GM23338 (cell line): ENCODE measurements at regions not wholly inside any gene's neighbourhood (a gene's known extent, or its start where the extent isn't known, plus 50 kb on each side); places are given as distances from the start of the nearest gene placed in this dataset.

Experiments
- ATAC-seq: fragments of 200-7000 bp; cut with Tn5 transposase; 3 replicates; pipeline ENCODE4 v1.9.1; 2020
- DNase-seq: peaks from one replicate; pipeline ENCODE4 v3.0.0-alpha.2; 2015; ENCODE audit warnings: low spot score
- H2AFZ ChIP-seq: fragments of 200-600 bp; sonication (generic); 2 replicates; pipeline ENCODE4 v1.8.0; 2016; ENCODE audit warnings: antibody characterized with exemption, mild to moderate bottlenecking, moderate library complexity
- H3F3A ChIP-seq: fragments of 200-600 bp; sonication (generic); replicated peaks from 2 replicates; pipeline ENCODE4 v1.8.0; 2017; ENCODE audit warnings: antibody characterized with exemption, mixed run types, low read depth
- H3K27ac ChIP-seq: fragments of 200-600 bp; sonication (generic); 2 replicates; pipeline ENCODE4 v1.6.1; 2016; ENCODE audit warnings: low read depth
- H3K27me3 ChIP-seq: fragments of 200-600 bp; sonication (generic); 2 replicates; pipeline ENCODE4 v1.8.0; 2016; ENCODE audit warnings: mild to moderate bottlenecking, mixed run types, moderate library complexity; ENCODE audit not compliant: insufficient read depth
- H3K36me3 ChIP-seq: fragments of 200-600 bp; sonication (generic); 2 replicates; pipeline ENCODE4 v1.8.0; 2016; ENCODE audit warnings: mild to moderate bottlenecking; ENCODE audit not compliant: insufficient read depth
- H3K4me1 ChIP-seq: fragments of 200-600 bp; sonication (generic); 2 replicates; pipeline ENCODE4 v1.8.0; 2016; ENCODE audit warnings: mild to moderate bottlenecking, moderate library complexity; ENCODE audit not compliant: insufficient read depth
- H3K4me2 ChIP-seq: fragments of 200-600 bp; sonication (generic); 2 replicates; pipeline ENCODE4 v1.7.1; 2017; ENCODE audit warnings: mixed run types
- H3K4me3 ChIP-seq: fragments of 200-600 bp; sonication (generic); 2 replicates; pipeline ENCODE4 v1.6.1; 2016; ENCODE audit warnings: mixed run types
- H3K79me2 ChIP-seq: fragments of 200-600 bp; sonication (generic); replicated peaks from 2 replicates; pipeline ENCODE4 v1.8.0; 2017; ENCODE audit warnings: mild to moderate bottlenecking; ENCODE audit not compliant: insufficient read depth
- H3K9me2 ChIP-seq: fragments of 200-600 bp; sonication (generic); 2 replicates; pipeline ENCODE4 v1.8.0; 2017; ENCODE audit not compliant: insufficient read depth
- H4K20me1 ChIP-seq: fragments of 200-600 bp; sonication (generic); replicated peaks from 2 replicates; pipeline ENCODE4 v1.8.0; 2017; ENCODE audit warnings: mild to moderate bottlenecking; ENCODE audit not compliant: insufficient read depth
- H3K27ac Mint-ChIP-seq: 2 replicates; pipeline ENCODE4 v1.8.0; 2020; ENCODE audit warnings: inconsistent platforms, mild to moderate bottlenecking, moderate library complexity, mixed read lengths
- H3K27me3 Mint-ChIP-seq: 3 replicates; pipeline ENCODE4 v1.8.0; 2022; ENCODE audit warnings: low read depth, mild to moderate bottlenecking, moderate library complexity, mixed read lengths, inconsistent platforms; ENCODE audit not compliant: insufficient read depth, poor library complexity
- H3K36me3 Mint-ChIP-seq: 3 replicates; pipeline ENCODE4 v1.8.0; 2021; ENCODE audit warnings: low read depth, mild to moderate bottlenecking, inconsistent platforms, moderate library complexity, mixed read lengths
- H3K4me1 Mint-ChIP-seq: 3 replicates; pipeline ENCODE4 v1.8.0; 2020; ENCODE audit warnings: mild to moderate bottlenecking, inconsistent platforms, mixed read lengths
- H3K4me3 Mint-ChIP-seq: 3 replicates; pipeline ENCODE4 v1.8.0; 2021; ENCODE audit warnings: moderate library complexity, mild to moderate bottlenecking, inconsistent platforms, mixed read lengths
- H3K9me3 Mint-ChIP-seq: 3 replicates; pipeline ENCODE4 v1.8.0; 2020; ENCODE audit warnings: moderate library complexity, mild to moderate bottlenecking, inconsistent platforms, mixed read lengths
- CREB1 ChIP-seq: fragments of 250-450 bp; sonication (Bioruptor Pico); IDR thresholded peaks from 2 replicates; pipeline ENCODE4 v1.5.0; 2020; ENCODE audit warnings: low read depth, mild to moderate bottlenecking, moderate library complexity
- CTCF ChIP-seq, 2 experiments: fragments of 200-600 bp in 1 of 2; sonication (generic) in 1 of 2; conservative IDR thresholded peaks; 2 replicates each; pipeline versions ENCODE4 v1.5.1 to v1.6.1; 2016 to 2017; ENCODE audit warnings: antibody characterized with exemption in 2 of 2, low read depth in 2 of 2, mild to moderate bottlenecking in 2 of 2, moderate library complexity in 1 of 2
- POLR2AphosphoS5 ChIP-seq: IDR thresholded peaks from 2 replicates; pipeline ENCODE4 v1.6.1; 2016; ENCODE audit warnings: antibody characterized with exemption, low read depth
- STAT1 ChIP-seq: IDR thresholded peaks from one replicate; pipeline ENCODE4 v1.6.1; 2016; ENCODE audit warnings: antibody characterized with exemption; ENCODE audit not compliant: unreplicated experiment
- ZNF462 ChIP-seq: fragments of 250-450 bp; sonication (Bioruptor Pico); IDR thresholded peaks from 2 replicates; pipeline ENCODE4 v1.5.0; 2020; ENCODE audit warnings: mild to moderate bottlenecking, moderate library complexity

- Mint-ChIP-seq H3K4me3 (no peak overlapping the region), H3K4me1 (peaks cover 20% of the 10 kb centered on the region)
Measured at GRCh38 chr7:33725111-33726025, 180.0 kb upstream of the BMPER start.

GRCh38 chr7:33726582-33726981 lies 178.8 kb upstream of the BMPER start:
- Histone ChIP-seq H3K36me3 (no peaks in the 10 kb centered on the region), H4K20me1 (no peaks in the 10 kb centered on the region), H3K27me3 (no peaks in the 10 kb centered on the region), H3K27ac (no peak overlapping the region), H3K9me2 (no peaks in the 10 kb centered on the region), H2AFZ (no peak overlapping the region), H3F3A (no peaks in the 10 kb centered on the region), H3K4me1 (peaks cover 15% of the 10 kb centered on the region), H3K79me2 (no peaks in the 10 kb centered on the region), H3K4me2 (peak overlapping the region; percentile 68; the same call in 1 of the 2 replicates), H3K4me3 (no peak overlapping the region)
- TF ChIP-seq POLR2AphosphoS5 (no peak), CREB1 (CRISPR knock-in tag) (no peak), ZNF462 (CRISPR knock-in tag) (peak; percentile 87)
- ATAC-seq (peak; percentile 82), DNase-seq (peak; percentile 77)
- Mint-ChIP-seq H3K4me1 (peaks cover 20% of the 10 kb centered on the region), H3K4me3 (no peak overlapping the region), H3K27ac (no peak overlapping the region), H3K27me3 (peaks cover under 1% of the 10 kb centered on the region), H3K36me3 (0 out of 3 replicates have a peak, but pooled peaks cover 4% of the 10 kb centered on the region), H3K9me3 (0 out of 3 replicates have a peak, but pooled peaks cover 2% of the 10 kb centered on the region)

More at GRCh38 chr7:33725111-33726025, 180.0 kb upstream of the BMPER start:
- no peak overlapping the region for H2AFZ ChIP-seq
- DNase-seq (no peak), ATAC-seq (no peak)
- TF ChIP-seq CTCF (conservative IDR thresholded peaks at IDR 0.05; ENCODE audit: low read depth in 2 of 2) (no peak), STAT1 (no peak)
- H4K20me1 ChIP-seq, result no peaks in the 10 kb centered on the region
- no peaks in the 10 kb centered on the region for H3K36me3 ChIP-seq
- no peak overlapping the region for H3K4me3 ChIP-seq
- no peaks in the 10 kb centered on the region for H3K27me3 ChIP-seq
- no peaks in the 10 kb centered on the region for H3F3A ChIP-seq
- Mint-ChIP-seq H3K27ac (no peak overlapping the region), H3K9me3 (no peaks in the 10 kb centered on the region), H3K36me3 (no peaks in the 10 kb centered on the region), H3K27me3 (no peaks in the 10 kb centered on the region)
- no peak overlapping the region for H3K27ac ChIP-seq
- H3K79me2 ChIP-seq, result no peaks in the 10 kb centered on the region
- H3K4me1 ChIP-seq, result peaks cover 15% of the 10 kb centered on the region
- 0 out of 2 replicates have a peak, but pooled peaks cover 1% of the 10 kb centered on the region for H3K9me2 ChIP-seq
- no peak overlapping the region for H3K4me2 ChIP-seq
